NT2/D1 (cell line): ENCODE measurements at regions not wholly inside any gene's neighbourhood (a gene's known extent, or its start where the extent isn't known, plus 50 kb on each side); places are given as distances from the start of the nearest gene placed in this dataset.

Experiments used
- SUZ12 ChIP-seq: IDR thresholded peaks from 2 replicates; pipeline ENCODE4 v1.6.1; 2011; ENCODE audit not compliant: insufficient read length, insufficient read depth; ENCODE audit errors: extremely low read depth
- YY1 ChIP-seq: IDR thresholded peaks from 2 replicates; pipeline ENCODE4 v1.6.1; 2011; ENCODE audit not compliant: insufficient read length, insufficient read depth
- ZNF274 ChIP-seq: IDR thresholded peaks from 2 replicates; pipeline ENCODE4 v1.6.1; 2011; ENCODE audit warnings: mild to moderate bottlenecking, low read depth, low read length

GRCh38 chrX:139204898-139205667 lies 325.5 kb upstream of the F9 start:
- no peak for TF ChIP-seq ZNF274
- TF ChIP-seq SUZ12: no peak
- TF ChIP-seq YY1: no peak
